Lower leg skin (tissue), 4 donors: ENCODE measurements at regions not wholly inside any gene's neighbourhood (a gene's known extent, or its start where the extent isn't known, plus 50 kb on each side); places are given as distances from the start of the nearest gene placed in this dataset.

Source experiments
- DNase-seq, 2 donors: peaks; one replicate each; pipeline ENCODE4 v3.0.0-alpha.2; 2019; ENCODE audit warnings: low spot score in 2 of 2
- H3K4me3 ChIP-seq: fragments of 200-600 bp; sonication (generic); 2 replicates; pipeline ENCODE4 v1.5.1; 2017; ENCODE audit warnings: mild to moderate bottlenecking, low read depth; ENCODE audit not compliant: poor library complexity, severe bottlenecking
- POLR2A ChIP-seq, 2 donors: fragments of 450-650 bp; IDR thresholded peaks; one replicate each; pipeline ENCODE4 v1.6.1; 2016 to 2017; ENCODE audit warnings: antibody characterized with exemption in 2 of 2, mild to moderate bottlenecking in 1 of 2, moderate library complexity in 1 of 2
- WGBS, 2 donors: methylation state at CpG; one replicate each; pipeline ENCODE4 v1.1.5; 2018; 5-methylcytosine and 5-hydroxymethylcytosine counted together
- intact Hi-C: fragments of 100-400 bp; cut with DNase I; formaldehyde crosslinking; loops from one replicate; pipeline ENCODE4 v1.15.0; 2023; ENCODE audit warnings: low total_unique reads
- TF ChIP-seq, protein P1 (sequence below), 3 donors: fragments of 450-650 bp; IDR thresholded peaks; one replicate each; pipeline ENCODE4 v1.5.1; 2016; ENCODE audit warnings: antibody characterized with exemption in 3 of 3, mild to moderate bottlenecking in 3 of 3, moderate library complexity in 2 of 3

- no peak for DNase-seq
- WGBS, 2 donors: 27 to 54% methylated on average over 23 of the region's 23 CpGs
- no peak for TF ChIP-seq POLR2A (IDR thresholded peaks at IDR 0.05)
- TF ChIP-seq, protein P1, sequence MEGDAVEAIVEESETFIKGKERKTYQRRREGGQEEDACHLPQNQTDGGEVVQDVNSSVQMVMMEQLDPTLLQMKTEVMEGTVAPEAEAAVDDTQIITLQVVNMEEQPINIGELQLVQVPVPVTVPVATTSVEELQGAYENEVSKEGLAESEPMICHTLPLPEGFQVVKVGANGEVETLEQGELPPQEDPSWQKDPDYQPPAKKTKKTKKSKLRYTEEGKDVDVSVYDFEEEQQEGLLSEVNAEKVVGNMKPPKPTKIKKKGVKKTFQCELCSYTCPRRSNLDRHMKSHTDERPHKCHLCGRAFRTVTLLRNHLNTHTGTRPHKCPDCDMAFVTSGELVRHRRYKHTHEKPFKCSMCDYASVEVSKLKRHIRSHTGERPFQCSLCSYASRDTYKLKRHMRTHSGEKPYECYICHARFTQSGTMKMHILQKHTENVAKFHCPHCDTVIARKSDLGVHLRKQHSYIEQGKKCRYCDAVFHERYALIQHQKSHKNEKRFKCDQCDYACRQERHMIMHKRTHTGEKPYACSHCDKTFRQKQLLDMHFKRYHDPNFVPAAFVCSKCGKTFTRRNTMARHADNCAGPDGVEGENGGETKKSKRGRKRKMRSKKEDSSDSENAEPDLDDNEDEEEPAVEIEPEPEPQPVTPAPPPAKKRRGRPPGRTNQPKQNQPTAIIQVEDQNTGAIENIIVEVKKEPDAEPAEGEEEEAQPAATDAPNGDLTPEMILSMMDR (IDR thresholded peaks at IDR 0.05): no peak
- intact Hi-C loops: no loop called here
- no peak overlapping the region for H3K4me3 ChIP-seq
Observed at GRCh38 chr12:111037047-111037446, 116.7 kb upstream of the MYL2 start.

- 1% methylated on average over 35 to 36 of the region's 36 CpGs for WGBS, 2 donors
- no peak overlapping the region for H3K4me3 ChIP-seq
- no peak for DNase-seq
- intact Hi-C loops: no loop called here
- no peak for TF ChIP-seq POLR2A (IDR thresholded peaks at IDR 0.05)
- TF ChIP-seq, protein P1 (IDR thresholded peaks at IDR 0.05): no peak
Observed at GRCh38 chr12:111035578-111036301, 115.4 kb upstream of the MYL2 start.

DNA sequence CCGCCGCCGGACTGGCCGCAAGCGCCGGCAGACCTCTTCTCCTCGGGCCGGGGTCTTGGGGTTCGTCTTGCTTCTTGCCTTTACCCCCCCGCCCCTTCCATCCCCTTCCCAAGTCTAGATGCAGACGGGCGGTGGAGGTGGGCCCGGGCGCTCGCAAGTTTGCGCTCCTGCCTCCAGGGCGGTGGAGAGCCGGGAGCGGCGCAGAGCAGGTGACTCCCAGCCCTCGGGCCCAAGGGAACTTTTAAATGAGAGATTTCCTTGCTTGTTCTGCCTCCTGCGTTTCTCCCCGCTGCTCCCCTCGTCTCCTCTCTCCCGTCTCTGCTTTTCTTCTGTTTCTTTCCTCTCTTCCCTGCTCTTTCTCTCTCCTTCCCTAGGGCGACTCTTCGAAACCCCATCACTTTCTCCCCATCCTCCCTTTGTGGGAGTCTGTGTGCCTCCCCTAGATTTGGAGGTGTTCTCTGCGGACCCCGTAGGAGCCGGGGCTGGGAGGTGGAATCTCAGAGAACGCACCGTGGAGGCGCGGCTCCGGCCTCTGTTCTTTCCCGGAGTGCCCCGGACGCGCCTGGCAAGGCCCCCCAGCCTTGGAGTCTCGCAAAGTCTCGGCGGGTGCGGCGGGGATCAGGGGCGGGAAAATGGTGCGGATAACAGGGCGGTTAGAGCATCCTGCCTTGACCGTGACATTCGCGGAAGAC is 114.7 kb upstream of the MYL2 start:
- no peak for DNase-seq
- WGBS, 2 donors: 1 to 2% methylated on average over 43 to 50 of the region's 50 CpGs
- no peak overlapping the region for H3K4me3 ChIP-seq
- intact Hi-C loops: no loop called here
- no peak for TF ChIP-seq POLR2A (IDR thresholded peaks at IDR 0.05)
- TF ChIP-seq, protein P1 (IDR thresholded peaks at IDR 0.05): no peak

- no peak for DNase-seq
- 0 to 2% methylated on average over 43 to 53 of the region's 100 CpGs for WGBS, 2 donors
- no peak within 1 kb of the TSS for H3K4me3 ChIP-seq
- intact Hi-C loops: no loop called here
- no peak for TF ChIP-seq POLR2A (IDR thresholded peaks at IDR 0.05)
- TF ChIP-seq, protein P1 (IDR thresholded peaks at IDR 0.05): no peak
Observed at GRCh38 chr12:111034083-111034885, 113.9 kb upstream of the MYL2 start, which contains the start of gene CUX2. Gene CUX2 (plus strand): TSS chr12:111034165.

GRCh38 chr12:111033281-111034082 is 113.1 kb upstream of the MYL2 start:
- 1% methylated on average over 39 to 40 of the region's 93 CpGs for WGBS, 2 donors
- DNase-seq: no peak
- intact Hi-C loops: no loop called here
- TF ChIP-seq, protein P1 (IDR thresholded peaks at IDR 0.05): no peak
- TF ChIP-seq POLR2A (IDR thresholded peaks at IDR 0.05): no peak
- H3K4me3 ChIP-seq: no peak overlapping the region
